Endodermal cell (in vitro differentiated cells): ENCODE measurements at regions not wholly inside any gene's neighbourhood (a gene's known extent, or its start where the extent isn't known, plus 50 kb on each side); places are given as distances from the start of the nearest gene placed in this dataset.
A peak's percentile ranks its signal among the peaks of the same experiment; 100 is the strongest.

Experiments used
- DNase-seq: peaks from one replicate; pipeline ENCODE4 v3.0.0-alpha.2; 2017
- H3K27ac ChIP-seq: 2 replicates; pipeline ENCODE4 v1.5.1; 2013; ENCODE audit warnings: mild to moderate bottlenecking, low read depth, low read length, moderate library complexity
- H3K27me3 ChIP-seq: 2 replicates; pipeline ENCODE4 v1.6.1; 2013; ENCODE audit warnings: mild to moderate bottlenecking, low read length, moderate library complexity; ENCODE audit not compliant: insufficient read depth, control insufficient read depth, poor library complexity, severe bottlenecking
- H3K36me3 ChIP-seq: 2 replicates; pipeline ENCODE4 v1.7.0; 2013; ENCODE audit warnings: mild to moderate bottlenecking, low read length, moderate library complexity; ENCODE audit not compliant: control insufficient read depth, insufficient read depth
- H3K4me1 ChIP-seq: one replicate; pipeline ENCODE4 v1.7.0; 2013; ENCODE audit warnings: low read length; ENCODE audit not compliant: control insufficient read depth, insufficient read depth
- H3K4me3 ChIP-seq: 2 replicates; pipeline ENCODE4 v1.5.1; 2013; ENCODE audit warnings: mild to moderate bottlenecking, low read length, moderate library complexity
- H3K9ac ChIP-seq: 2 replicates; pipeline ENCODE4 v1.6.1; 2013; ENCODE audit warnings: mild to moderate bottlenecking, low read length, moderate library complexity; ENCODE audit not compliant: poor library complexity, severe bottlenecking; ENCODE audit errors: extremely low read depth
- H3K9me3 ChIP-seq: 2 replicates; pipeline ENCODE4 v1.6.1; 2013; ENCODE audit warnings: mild to moderate bottlenecking, low read length, moderate library complexity; ENCODE audit not compliant: control insufficient read depth
- H3K27ac Mint-ChIP-seq: 2 replicates; pipeline ENCODE4 v1.8.0; 2020; ENCODE audit warnings: mixed read lengths
- H3K27me3 Mint-ChIP-seq: 2 replicates; pipeline ENCODE4 v1.8.0; 2021; ENCODE audit warnings: mild to moderate bottlenecking, mixed read lengths; ENCODE audit not compliant: insufficient read depth
- H3K36me3 Mint-ChIP-seq: 2 replicates; pipeline ENCODE4 v1.8.0; 2020; ENCODE audit warnings: low read depth, mixed read lengths
- H3K4me1 Mint-ChIP-seq: 2 replicates; pipeline ENCODE4 v1.8.0; 2020; ENCODE audit warnings: mixed read lengths
- H3K4me3 Mint-ChIP-seq: 2 replicates; pipeline ENCODE4 v1.8.0; 2020; ENCODE audit warnings: mild to moderate bottlenecking, moderate library complexity, mixed read lengths
- H3K9me3 Mint-ChIP-seq: 2 replicates; pipeline ENCODE4 v1.8.0; 2020; ENCODE audit warnings: mild to moderate bottlenecking, mixed read lengths
- WGBS, 2 experiments: methylation state at CpG; one replicate each; pipeline versions ENCODE4 v1.1.5 to v1.1.7; 2013; ENCODE audit warnings: missing lambda C conversion rate in 2 of 2, mixed read lengths in 1 of 2; ENCODE audit not compliant: insufficient coverage in 1 of 2, insufficient read length in 1 of 2; 5-methylcytosine and 5-hydroxymethylcytosine counted together
- TF ChIP-seq, protein P1 (sequence below): fragments of 200-600 bp; sonication (generic); conservative IDR thresholded peaks from 2 replicates; pipeline ENCODE4 v1.5.0; 2021; ENCODE audit warnings: antibody characterized with exemption, mild to moderate bottlenecking

DNA sequence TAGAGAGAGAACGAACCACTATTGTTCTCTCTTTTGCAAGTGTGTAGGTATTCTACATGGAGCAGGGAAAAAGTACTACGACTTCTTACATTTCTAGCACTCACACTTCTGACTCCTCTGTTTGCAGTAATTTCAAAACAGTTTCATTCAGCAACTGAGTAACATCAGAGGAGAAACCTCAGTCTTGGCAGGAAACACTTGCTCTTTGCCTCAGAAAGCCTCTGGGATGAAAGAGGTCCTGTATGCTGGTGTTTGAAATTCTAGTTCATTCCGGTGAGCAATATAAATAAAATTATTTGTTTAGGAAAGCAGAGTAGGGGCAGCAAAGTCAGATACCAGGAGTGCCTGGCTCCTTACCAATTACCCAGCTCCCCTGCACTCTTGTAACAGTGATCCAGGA is 595.5 kb downstream of the TBC1D4 start:
- no peaks in the 10 kb centered on the region for H3K4me1 ChIP-seq
- no peak overlapping the region for H3K27ac Mint-ChIP-seq
- no peak overlapping the region for H3K9ac ChIP-seq
- DNase-seq, result no peak
- H3K27me3 ChIP-seq, result no peaks in the 10 kb centered on the region
- no peaks in the 10 kb centered on the region for H3K4me1 Mint-ChIP-seq
- no peak overlapping the region for H3K27ac ChIP-seq
- H3K27me3 Mint-ChIP-seq, result peaks cover 11% of the 10 kb centered on the region
- no peaks in the 10 kb centered on the region for H3K36me3 Mint-ChIP-seq
- no peak overlapping the region for H3K4me3 ChIP-seq
- no peaks in the 10 kb centered on the region for H3K36me3 ChIP-seq
- H3K9me3 Mint-ChIP-seq, result no peaks in the 10 kb centered on the region
- no peak overlapping the region for H3K4me3 Mint-ChIP-seq
- peaks cover 3% of the 10 kb centered on the region for H3K9me3 ChIP-seq
- TF ChIP-seq, protein P1, sequence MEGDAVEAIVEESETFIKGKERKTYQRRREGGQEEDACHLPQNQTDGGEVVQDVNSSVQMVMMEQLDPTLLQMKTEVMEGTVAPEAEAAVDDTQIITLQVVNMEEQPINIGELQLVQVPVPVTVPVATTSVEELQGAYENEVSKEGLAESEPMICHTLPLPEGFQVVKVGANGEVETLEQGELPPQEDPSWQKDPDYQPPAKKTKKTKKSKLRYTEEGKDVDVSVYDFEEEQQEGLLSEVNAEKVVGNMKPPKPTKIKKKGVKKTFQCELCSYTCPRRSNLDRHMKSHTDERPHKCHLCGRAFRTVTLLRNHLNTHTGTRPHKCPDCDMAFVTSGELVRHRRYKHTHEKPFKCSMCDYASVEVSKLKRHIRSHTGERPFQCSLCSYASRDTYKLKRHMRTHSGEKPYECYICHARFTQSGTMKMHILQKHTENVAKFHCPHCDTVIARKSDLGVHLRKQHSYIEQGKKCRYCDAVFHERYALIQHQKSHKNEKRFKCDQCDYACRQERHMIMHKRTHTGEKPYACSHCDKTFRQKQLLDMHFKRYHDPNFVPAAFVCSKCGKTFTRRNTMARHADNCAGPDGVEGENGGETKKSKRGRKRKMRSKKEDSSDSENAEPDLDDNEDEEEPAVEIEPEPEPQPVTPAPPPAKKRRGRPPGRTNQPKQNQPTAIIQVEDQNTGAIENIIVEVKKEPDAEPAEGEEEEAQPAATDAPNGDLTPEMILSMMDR, result no peak
- 83 to 88% methylated on average over 2 of the region's 3 CpGs for WGBS, 2 experiments

DNA sequence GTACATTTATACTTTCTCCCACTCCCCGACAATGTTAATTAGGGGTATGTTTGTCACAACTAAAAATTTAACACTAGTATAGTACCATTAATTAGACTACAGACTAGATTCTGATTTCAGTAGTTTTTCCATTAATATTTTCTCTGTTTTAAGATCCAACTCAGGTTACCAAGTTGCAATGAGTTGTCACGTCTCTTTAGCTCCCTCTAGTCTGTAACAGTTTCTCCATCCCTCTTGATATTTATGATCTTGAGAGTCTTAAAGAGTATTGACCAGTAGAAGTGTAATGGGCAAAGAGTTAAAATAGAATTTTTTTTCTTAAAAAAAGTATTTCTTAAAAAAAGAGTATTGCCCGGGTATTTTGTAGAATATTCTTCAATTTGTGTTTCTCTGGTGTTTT is 598.1 kb downstream of the TBC1D4 start:
- Histone ChIP-seq H3K36me3 (no peaks in the 10 kb centered on the region), H3K9me3 (peaks cover 14% of the 10 kb centered on the region), H3K4me1 (no peaks in the 10 kb centered on the region), H3K4me3 (no peak overlapping the region), H3K27ac (no peak overlapping the region), H3K9ac (no peak overlapping the region), H3K27me3 (peaks cover 1% of the 10 kb centered on the region)
- Mint-ChIP-seq H3K4me1 (peaks cover 2% of the 10 kb centered on the region), H3K4me3 (no peak overlapping the region), H3K27ac (no peak overlapping the region), H3K36me3 (no peaks in the 10 kb centered on the region), H3K27me3 (peaks cover 32% of the 10 kb centered on the region), H3K9me3 (peaks cover 9% of the 10 kb centered on the region)
- WGBS, 2 experiments, result 72% methylated on average over 2 of the region's 3 CpGs; no CpG with 5 or more reads in 1 of the 2 experiments
- TF ChIP-seq, protein P1, result peak; percentile 55
- no peak for DNase-seq

DNA sequence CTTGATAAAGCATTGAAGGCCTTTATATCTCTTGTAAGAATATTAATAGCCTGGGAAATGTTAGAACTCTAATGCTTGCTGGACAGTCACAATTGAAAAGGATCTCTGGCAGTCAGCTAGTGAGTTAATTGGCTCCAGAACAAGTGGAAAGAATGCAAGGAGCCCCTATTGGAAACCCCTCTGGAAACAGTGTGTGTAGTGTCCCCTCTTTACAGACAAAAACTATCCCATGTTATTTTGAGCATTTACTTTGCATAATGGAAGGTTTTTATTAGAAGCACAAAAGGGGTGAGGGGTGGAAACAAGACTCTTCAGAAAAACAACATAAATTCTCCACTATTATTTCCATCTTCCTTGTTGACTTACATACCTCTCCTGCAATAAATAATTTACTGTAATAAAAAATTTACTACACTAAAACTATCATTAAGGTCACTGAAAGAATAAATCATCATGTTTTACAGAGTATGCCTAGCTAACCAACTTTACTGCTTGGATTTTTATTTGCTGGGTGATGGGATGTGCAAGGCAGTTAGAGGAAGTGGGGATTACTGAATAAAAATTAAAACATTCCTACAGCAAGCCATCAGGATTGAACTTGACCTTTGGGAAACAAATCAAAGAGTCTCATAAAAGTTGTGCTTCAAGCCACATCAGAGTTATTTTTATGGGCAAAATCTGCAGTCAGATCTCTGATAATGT is 610.4 kb downstream of the TBC1D4 start:
- no peak overlapping the region for H3K27ac Mint-ChIP-seq
- H3K27ac ChIP-seq, result no peak overlapping the region
- no peak overlapping the region for H3K9ac ChIP-seq

More for the DNA sequence above, 610.4 kb downstream of the TBC1D4 start:
- Mint-ChIP-seq H3K4me1 (no peaks in the 10 kb centered on the region), H3K9me3 (peaks cover 20% of the 10 kb centered on the region), H3K4me3 (no peak overlapping the region), H3K27me3 (peaks cover 24% of the 10 kb centered on the region), H3K36me3 (no peaks in the 10 kb centered on the region)
- TF ChIP-seq, protein P1, result no peak
- peaks cover 20% of the 10 kb centered on the region for H3K9me3 ChIP-seq
- H3K36me3 ChIP-seq, result no peaks in the 10 kb centered on the region
- H3K27me3 ChIP-seq, result no peaks in the 10 kb centered on the region
- no peak overlapping the region for H3K4me3 ChIP-seq
- DNase-seq, result no peak
- no peaks in the 10 kb centered on the region for H3K4me1 ChIP-seq
